WERI-Rb-1 (cell line): ENCODE measurements at regions not wholly inside any gene's neighbourhood (a gene's known extent, or its start where the extent isn't known, plus 50 kb on each side); places are given as distances from the start of the nearest gene placed in this dataset.

ENCODE experiments used
- DNase-seq: peaks from one replicate; pipeline ENCODE4 v3.0.0-alpha.2; 2020
- H3K27ac ChIP-seq: fragments of 250-450 bp; sonication (Bioruptor Pico); 2 replicates; pipeline ENCODE4 v1.5.1; 2020; ENCODE audit warnings: mild to moderate bottlenecking, moderate library complexity
- H3K27me3 ChIP-seq: fragments of 250-450 bp; sonication (Bioruptor Pico); 2 replicates; pipeline ENCODE4 v1.5.1; 2021; ENCODE audit warnings: mild to moderate bottlenecking, low read depth, moderate library complexity; ENCODE audit not compliant: insufficient read depth, severe bottlenecking
- H3K36me3 ChIP-seq: fragments of 250-450 bp; sonication (Bioruptor Pico); 2 replicates; pipeline ENCODE4 v1.5.1; 2020; ENCODE audit warnings: mild to moderate bottlenecking, moderate library complexity
- H3K4me3 ChIP-seq: 2 replicates; pipeline ENCODE4 v1.5.1; 2011; ENCODE audit warnings: low read depth, mild to moderate bottlenecking, control low read depth, low read length
- H3K9me3 ChIP-seq: fragments of 250-450 bp; sonication (Bioruptor Pico); 2 replicates; pipeline ENCODE4 v1.5.1; 2021; ENCODE audit warnings: mild to moderate bottlenecking, moderate library complexity; ENCODE audit not compliant: severe bottlenecking
- CTCF ChIP-seq: IDR thresholded peaks from 2 replicates; pipeline ENCODE4 v1.5.1; 2011; ENCODE audit warnings: low read depth, mild to moderate bottlenecking, control low read depth, inconsistent platforms, low read length

GRCh38 chr7:49513911-49514310 lies 259.5 kb upstream of the VWC2 start:
- Histone ChIP-seq H3K4me3 (no peak overlapping the region), H3K27me3 (no peaks in the 10 kb centered on the region), H3K36me3 (no peaks in the 10 kb centered on the region), H3K9me3 (no peaks in the 10 kb centered on the region), H3K27ac (no peak overlapping the region)
- TF ChIP-seq CTCF: no peak
- DNase-seq: no peak

GRCh38 chr7:49520951-49521350 lies 252.5 kb upstream of the VWC2 start:
- TF ChIP-seq CTCF: no peak
- no peak for DNase-seq
- H3K4me3 ChIP-seq: no peak overlapping the region
- no peaks in the 10 kb centered on the region for H3K36me3 ChIP-seq
- H3K9me3 ChIP-seq: no peaks in the 10 kb centered on the region
- H3K27ac ChIP-seq: no peak overlapping the region
- no peaks in the 10 kb centered on the region for H3K27me3 ChIP-seq

- Histone ChIP-seq H3K4me3 (no peak overlapping the region), H3K36me3 (no peaks in the 10 kb centered on the region), H3K9me3 (no peaks in the 10 kb centered on the region), H3K27ac (no peak overlapping the region), H3K27me3 (no peaks in the 10 kb centered on the region)
- DNase-seq: no peak
- no peak for TF ChIP-seq CTCF
These were observed 251.3 kb upstream of the VWC2 start for GRCh38 chr7:49522111-49522510.

GRCh38 chr7:49523870-49524269 lies 249.6 kb upstream of the VWC2 start:
- Histone ChIP-seq H3K9me3 (no peaks in the 10 kb centered on the region), H3K36me3 (no peaks in the 10 kb centered on the region), H3K27ac (no peak overlapping the region), H3K27me3 (no peaks in the 10 kb centered on the region), H3K4me3 (no peak overlapping the region)
- TF ChIP-seq CTCF: no peak
- no peak for DNase-seq

- Histone ChIP-seq H3K36me3 (no peaks in the 10 kb centered on the region), H3K27me3 (no peaks in the 10 kb centered on the region), H3K9me3 (no peaks in the 10 kb centered on the region), H3K4me3 (no peak overlapping the region), H3K27ac (no peak overlapping the region)
- no peak for DNase-seq
- TF ChIP-seq CTCF: no peak
These were observed 246.3 kb upstream of the VWC2 start for GRCh38 chr7:49527182-49527581.

GRCh38 chr7:49530481-49530880 lies 243.0 kb upstream of the VWC2 start:
- TF ChIP-seq CTCF: no peak
- H3K4me3 ChIP-seq: no peak overlapping the region
- H3K27ac ChIP-seq: no peak overlapping the region
- no peaks in the 10 kb centered on the region for H3K9me3 ChIP-seq
- no peaks in the 10 kb centered on the region for H3K27me3 ChIP-seq
- DNase-seq: no peak
- H3K36me3 ChIP-seq: no peaks in the 10 kb centered on the region
